MCF 10A (cell line): ENCODE measurements at regions not wholly inside any gene's neighbourhood (a gene's known extent, or its start where the extent isn't known, plus 50 kb on each side); places are given as distances from the start of the nearest gene placed in this dataset.

Source experiments
- BruUV-seq: library from RNA; stranded (reverse); fragments of 400-500 nt; replicated peaks from 2 replicates; lab custom pipeline; 2021; lab: Mats Ljungman, UMichigan
- CTCF ChIA-PET: fragments of 300-600 bp; sonication (Branson Sonifier 250); formaldehyde crosslinking; extraction: SDS; loops from one replicate; lab custom pipeline; 2021; ENCODE audit warnings: antibody characterized with exemption, inconsistent platforms; lab: Yijun Ruan, JAX
- POLR2A ChIA-PET: fragments of 300-600, 350-650 bp; sonication (Branson Sonifier 250); formaldehyde crosslinking; extraction: SDS; loops from one replicate; lab custom pipeline; 2020; ENCODE audit warnings: antibody characterized with exemption, inconsistent platforms; lab: Yijun Ruan, JAX
- DNase-seq: peaks from one replicate; pipeline ENCODE4 v3.0.0-alpha.2; 2018; ENCODE audit not compliant: unreplicated experiment
- H3K27ac Mint-ChIP-seq: one replicate; pipeline ENCODE4 v1.8.0; 2022; ENCODE audit warnings: mild to moderate bottlenecking, low read depth, mixed read lengths; ENCODE audit not compliant: unreplicated experiment
- H3K27me3 Mint-ChIP-seq: one replicate; pipeline ENCODE4 v1.8.0; 2022; ENCODE audit warnings: mixed read lengths; ENCODE audit not compliant: insufficient read depth, unreplicated experiment
- H3K36me3 Mint-ChIP-seq: one replicate; pipeline ENCODE4 v1.8.0; 2022; ENCODE audit warnings: mild to moderate bottlenecking, moderate library complexity, mixed read lengths; ENCODE audit not compliant: insufficient read depth, unreplicated experiment
- H3K4me1 Mint-ChIP-seq: one replicate; pipeline ENCODE4 v1.8.0; 2022; ENCODE audit warnings: mixed read lengths; ENCODE audit not compliant: insufficient read depth, unreplicated experiment
- H3K4me3 Mint-ChIP-seq: one replicate; pipeline ENCODE4 v1.8.0; 2022; ENCODE audit warnings: mild to moderate bottlenecking, moderate library complexity, mixed read lengths; ENCODE audit not compliant: unreplicated experiment
- H3K9me3 Mint-ChIP-seq: one replicate; pipeline ENCODE4 v1.8.0; 2022; ENCODE audit warnings: mixed read lengths; ENCODE audit not compliant: unreplicated experiment
- CTCF ChIP-seq: fragments of 200-600 bp; IDR thresholded peaks from one replicate; pipeline ENCODE4 v1.8.0; 2022; ENCODE audit warnings: antibody characterized with exemption, mild to moderate bottlenecking; ENCODE audit not compliant: unreplicated experiment
- intact Hi-C: fragments of 100-400 bp; cut with micrococcal nuclease; formaldehyde crosslinking; loops from 2 replicates; pipeline ENCODE4 v1.14.1; 2022

GRCh38 chr6:40205801-40206200, 271.5 kb upstream of the MOCS1 start:
- Mint-ChIP-seq H3K4me3 (no peak overlapping the region), H3K27me3 (no peaks in the 10 kb centered on the region)
- CTCF ChIA-PET: no interaction called here

GRCh38 chr6:40205004-40205403, 270.7 kb upstream of the MOCS1 start:
- Mint-ChIP-seq H3K9me3 (peaks cover 40% of the 10 kb centered on the region), H3K27ac (no peak overlapping the region), H3K4me3 (no peak overlapping the region), H3K4me1 (no peaks in the 10 kb centered on the region), H3K36me3 (no peaks in the 10 kb centered on the region), H3K27me3 (no peaks in the 10 kb centered on the region)
- POLR2A ChIA-PET: no interaction called here
- no peak for DNase-seq
- TF ChIP-seq CTCF: no peak
- intact Hi-C loops: no loop called here
- no TSS peak for BruUV-seq
- CTCF ChIA-PET: no interaction called here

More at GRCh38 chr6:40205801-40206200, 271.5 kb upstream of the MOCS1 start:
- no peak for DNase-seq
- intact Hi-C loops: no loop called here
- BruUV-seq: no TSS peak
- no peak for TF ChIP-seq CTCF
- Mint-ChIP-seq H3K36me3 (no peaks in the 10 kb centered on the region), H3K9me3 (peaks cover 38% of the 10 kb centered on the region), H3K4me1 (no peaks in the 10 kb centered on the region), H3K27ac (no peak overlapping the region)
- POLR2A ChIA-PET: no interaction called here

GRCh38 chr6:40197371-40197770, 263.1 kb upstream of the MOCS1 start:
- intact Hi-C loops: no loop called here
- no peak for TF ChIP-seq CTCF
- ChIA-PET POLR2A (no interaction called here), CTCF (no interaction called here)
- H3K9me3 Mint-ChIP-seq: peaks cover 43% of the 10 kb centered on the region
- no peaks in the 10 kb centered on the region for H3K27me3 Mint-ChIP-seq
- DNase-seq: no peak
- no peak overlapping the region for H3K27ac Mint-ChIP-seq
- H3K36me3 Mint-ChIP-seq: no peaks in the 10 kb centered on the region
- H3K4me1 Mint-ChIP-seq: no peaks in the 10 kb centered on the region
- no peak overlapping the region for H3K4me3 Mint-ChIP-seq
- no TSS peak for BruUV-seq

- ChIA-PET POLR2A (no interaction called here), CTCF (no interaction called here)
- H3K27ac Mint-ChIP-seq: no peak overlapping the region
- no peak overlapping the region for H3K4me3 Mint-ChIP-seq
- intact Hi-C loops: no loop called here
- H3K4me1 Mint-ChIP-seq: no peaks in the 10 kb centered on the region
- BruUV-seq: no TSS peak
- no peaks in the 10 kb centered on the region for H3K36me3 Mint-ChIP-seq
- H3K27me3 Mint-ChIP-seq: no peaks in the 10 kb centered on the region
- TF ChIP-seq CTCF: no peak
- no peak for DNase-seq
- peaks cover 44% of the 10 kb centered on the region for H3K9me3 Mint-ChIP-seq
Observed at GRCh38 chr6:40196135-40196518, 261.9 kb upstream of the MOCS1 start.
